HG03097 (cell line): ENCODE measurements at regions not wholly inside any gene's neighbourhood (a gene's known extent, or its start where the extent isn't known, plus 50 kb on each side); places are given as distances from the start of the nearest gene placed in this dataset.

Experiments used
- ATAC-seq: cut with Tn5 transposase; IDR thresholded peaks from one replicate; pipeline ENCODE4 v1.9.1; 2021; ENCODE audit not compliant: unreplicated experiment, low FRiP score

GRCh38 chr15:58294681-58295254, 137.0 kb upstream of the LIPC start:
- no peak for ATAC-seq

GRCh38 chr15:58295637-58296215, 136.1 kb upstream of the LIPC start:
- ATAC-seq: no peak

GRCh38 chr15:58296276-58296675, 135.5 kb upstream of the LIPC start:
- ATAC-seq: no peak

- ATAC-seq: no peak
These were observed 134.2 kb upstream of the LIPC start for GRCh38 chr15:58297639-58298038.

GRCh38 chr15:58298879-58299850, 132.6 kb upstream of the LIPC start:
- no peak for ATAC-seq

- no peak for ATAC-seq
These were observed 129.0 kb upstream of the LIPC start for GRCh38 chr15:58302832-58303231.

GRCh38 chr15:58303236-58303635, 128.6 kb upstream of the LIPC start:
- ATAC-seq: no peak

GRCh38 chr15:58306591-58307312, 125.0 kb upstream of the LIPC start:
- ATAC-seq: no peak

GRCh38 chr15:58307313-58307961, 124.4 kb upstream of the LIPC start:
- ATAC-seq: no peak

GRCh38 chr15:58308742-58309355, 122.9 kb upstream of the LIPC start:
- ATAC-seq: no peak

- no peak for ATAC-seq
These were observed 121.5 kb upstream of the LIPC start for GRCh38 chr15:58309963-58310928.

GRCh38 chr15:58311556-58311955, 120.2 kb upstream of the LIPC start:
- no peak for ATAC-seq

GRCh38 chr15:58312031-58312430, 119.8 kb upstream of the LIPC start:
- ATAC-seq: no peak

GRCh38 chr15:58313304-58313703, 118.5 kb upstream of the LIPC start:
- no peak for ATAC-seq

- ATAC-seq: no peak
These were observed 117.8 kb upstream of the LIPC start for GRCh38 chr15:58313810-58314592.

GRCh38 chr15:58314593-58315216, 117.1 kb upstream of the LIPC start:
- ATAC-seq: no peak

GRCh38 chr15:58318517-58318916, 113.3 kb upstream of the LIPC start:
- no peak for ATAC-seq

- no peak for ATAC-seq
These were observed 110.8 kb upstream of the LIPC start for GRCh38 chr15:58321034-58321433.
